Uterus (tissue), 3 donors: ENCODE measurements at regions not wholly inside any gene's neighbourhood (a gene's known extent, or its start where the extent isn't known, plus 50 kb on each side); places are given as distances from the start of the nearest gene placed in this dataset.

Experiments
- DNase-seq, 2 donors: peaks; one replicate each; pipeline ENCODE4 v3.0.0-alpha.2; 2019 to 2020
- H3K27ac ChIP-seq, 2 donors: fragments of 200-600 bp; sonication (generic); 1 replicate in 1 of 2; 2 replicates in 1 of 2; pipeline ENCODE4 v1.5.1; 2016 to 2018
- H3K27me3 ChIP-seq, 2 donors: fragments of 200-600 bp; sonication (generic); one replicate each; pipeline ENCODE4 v1.5.1; 2018 to 2019; ENCODE audit warnings: control low read depth in 1 of 2
- H3K36me3 ChIP-seq, 2 donors: fragments of 200-600 bp; sonication (generic); one replicate each; pipeline ENCODE4 v1.5.1; 2019; ENCODE audit warnings: control low read depth in 1 of 2
- H3K4me1 ChIP-seq, 2 donors: fragments of 200-600 bp; sonication (generic); one replicate each; pipeline ENCODE4 v1.5.1; 2018 to 2019; ENCODE audit warnings: control low read depth in 1 of 2
- H3K4me3 ChIP-seq, 2 donors: fragments of 200-600 bp; sonication (generic); 1 replicate in 1 of 2; 2 replicates in 1 of 2; pipeline ENCODE4 v1.5.1; 2018 to 2019; ENCODE audit warnings: mild to moderate bottlenecking in 1 of 2
- H3K9me3 ChIP-seq, 2 donors: fragments of 200-600 bp; sonication (generic); one replicate each; pipeline ENCODE4 v1.5.1; 2019; ENCODE audit warnings: control low read depth in 1 of 2
- CTCF ChIP-seq, 4 experiments: fragments of 200-600 bp in 2 of 4; fragments of 450-650 bp in 2 of 4; sonication (generic) in 2 of 4; IDR thresholded peaks; one replicate each; pipeline ENCODE4 v1.5.1; 2016 to 2019; ENCODE audit warnings: antibody characterized with exemption in 4 of 4, mild to moderate bottlenecking in 2 of 4, moderate library complexity in 1 of 4
- POLR2A ChIP-seq, 2 donors: fragments of 450-650 bp; IDR thresholded peaks; one replicate each; pipeline ENCODE4 v1.6.1; 2016; ENCODE audit warnings: antibody characterized with exemption in 2 of 2, mild to moderate bottlenecking in 1 of 2, moderate library complexity in 1 of 2
- intact Hi-C: fragments of 100-400 bp; cut with DNase I; formaldehyde crosslinking; loops from one replicate; pipeline ENCODE4 v1.15.1; 2023; ENCODE audit warnings: low total_unique reads
- donor health status: DM: yes; HTN: yes; CAD: no.

GRCh38 chr6:140548366-140548765, 1173.9 kb upstream of the CITED2 start:
- Histone ChIP-seq H3K4me1 (no peaks in the 10 kb centered on the region), H3K27ac (no peak overlapping the region), H3K4me3 (no peak overlapping the region), H3K36me3 (no peaks in the 10 kb centered on the region), H3K27me3 (no peaks in the 10 kb centered on the region), H3K9me3 (no peaks in the 10 kb centered on the region)
- intact Hi-C loops: no loop called here
- DNase-seq: no peak
- TF ChIP-seq CTCF (IDR thresholded peaks at IDR 0.05) (no peak), POLR2A (IDR thresholded peaks at IDR 0.05) (no peak)

- H3K27me3 ChIP-seq: no peaks in the 10 kb centered on the region
- no peak overlapping the region for H3K27ac ChIP-seq
- H3K36me3 ChIP-seq: no peaks in the 10 kb centered on the region
- no peaks in the 10 kb centered on the region for H3K4me1 ChIP-seq
- TF ChIP-seq POLR2A (IDR thresholded peaks at IDR 0.05) (no peak), CTCF (IDR thresholded peaks at IDR 0.05) (no peak)
- H3K4me3 ChIP-seq: no peak overlapping the region
- H3K9me3 ChIP-seq: no peaks in the 10 kb centered on the region
- DNase-seq: no peak
- intact Hi-C loops: no loop called here
Observed at GRCh38 chr6:140546640-140547039, 1172.2 kb upstream of the CITED2 start.

GRCh38 chr6:140544431-140544830, 1170.0 kb upstream of the CITED2 start:
- Histone ChIP-seq H3K27me3 (no peaks in the 10 kb centered on the region), H3K4me3 (no peak overlapping the region), H3K4me1 (no peaks in the 10 kb centered on the region), H3K9me3 (no peaks in the 10 kb centered on the region), H3K36me3 (no peaks in the 10 kb centered on the region), H3K27ac (no peak overlapping the region)
- no peak for TF ChIP-seq POLR2A (IDR thresholded peaks at IDR 0.05)
- no peak for TF ChIP-seq CTCF (IDR thresholded peaks at IDR 0.05)
- intact Hi-C loops: no loop called here
- peak; percentile 40 to 62 for DNase-seq

GRCh38 chr6:140542863-140543262, 1168.4 kb upstream of the CITED2 start:
- no peaks in the 10 kb centered on the region for H3K4me1 ChIP-seq
- H3K27ac ChIP-seq: no peak overlapping the region
- no peaks in the 10 kb centered on the region for H3K36me3 ChIP-seq
- TF ChIP-seq POLR2A (IDR thresholded peaks at IDR 0.05) (no peak), CTCF (IDR thresholded peaks at IDR 0.05) (no peak)
- intact Hi-C loops: no loop called here
- no peak overlapping the region for H3K4me3 ChIP-seq
- no peak for DNase-seq
- H3K9me3 ChIP-seq: no peaks in the 10 kb centered on the region
- no peaks in the 10 kb centered on the region for H3K27me3 ChIP-seq

GRCh38 chr6:140541288-140541687, 1166.8 kb upstream of the CITED2 start:
- Histone ChIP-seq H3K4me3 (no peak overlapping the region), H3K27me3 (no peaks in the 10 kb centered on the region), H3K27ac (no peak overlapping the region), H3K36me3 (no peaks in the 10 kb centered on the region), H3K4me1 (no peaks in the 10 kb centered on the region), H3K9me3 (no peaks in the 10 kb centered on the region)
- intact Hi-C loops: no loop called here
- TF ChIP-seq POLR2A (IDR thresholded peaks at IDR 0.05): no peak
- no peak for TF ChIP-seq CTCF (IDR thresholded peaks at IDR 0.05)
- no peak for DNase-seq
